NCI-H1105 (cell line): ENCODE measurements at regions not wholly inside any gene's neighbourhood (a gene's known extent, or its start where the extent isn't known, plus 50 kb on each side); places are given as distances from the start of the nearest gene placed in this dataset.

Experiments
- DNase-seq: peaks from one replicate; lab custom pipeline; 2025; lab: John Stamatoyannopoulos, UW

GRCh38 chr2:217523286-217523685 lies 479.5 kb downstream of the TNS1 start:
- DNase-seq, result no peak

- DNase-seq, result no peak
These were observed 481.0 kb downstream of the TNS1 start for GRCh38 chr2:217521820-217522219.

GRCh38 chr2:217520356-217521010 lies 482.3 kb downstream of the TNS1 start:
- no peak for DNase-seq

- DNase-seq, result no peak
These were observed 485.4 kb downstream of the TNS1 start for GRCh38 chr2:217517402-217517801.

GRCh38 chr2:217515615-217516309 lies 487.0 kb downstream of the TNS1 start:
- DNase-seq, result no peak

- DNase-seq, result no peak
These were observed 489.5 kb downstream of the TNS1 start for GRCh38 chr2:217513258-217513657.

- no peak for DNase-seq
These were observed 490.1 kb downstream of the TNS1 start for GRCh38 chr2:217512728-217513127.

- DNase-seq, result no peak
These were observed 490.5 kb downstream of the TNS1 start for GRCh38 chr2:217512259-217512658.

GRCh38 chr2:217511850-217512249 lies 490.9 kb downstream of the TNS1 start:
- DNase-seq, result no peak

GRCh38 chr2:217510771-217511291 lies 492.0 kb downstream of the TNS1 start:
- DNase-seq, result peak; percentile 56

GRCh38 chr2:217505303-217505702 lies 497.5 kb downstream of the TNS1 start:
- DNase-seq, result no peak

GRCh38 chr2:217501887-217502286 lies 500.9 kb downstream of the TNS1 start:
- no peak for DNase-seq

GRCh38 chr2:217497843-217498377 lies 504.9 kb downstream of the TNS1 start:
- DNase-seq, result no peak

- DNase-seq, result no peak
These were observed 508.2 kb downstream of the TNS1 start for GRCh38 chr2:217494557-217494956.

GRCh38 chr2:217491271-217491670 lies 511.5 kb downstream of the TNS1 start:
- no peak for DNase-seq

GRCh38 chr2:217489145-217489960 lies 513.4 kb downstream of the TNS1 start:
- DNase-seq, result peak; percentile 12

- no peak for DNase-seq
These were observed 518.7 kb downstream of the TNS1 start for GRCh38 chr2:217484046-217484445.

- no peak for DNase-seq
These were observed 520.6 kb downstream of the TNS1 start for GRCh38 chr2:217482056-217482710.

GRCh38 chr2:217481577-217481976 lies 521.2 kb downstream of the TNS1 start:
- DNase-seq, result no peak

- DNase-seq, result no peak
These were observed 523.2 kb downstream of the TNS1 start for GRCh38 chr2:217479566-217479965.

GRCh38 chr2:217478831-217479455 lies 523.9 kb downstream of the TNS1 start:
- DNase-seq, result no peak
